ENCODE measurements at regions not wholly inside any gene's neighbourhood (a gene's known extent, or its start where the extent isn't known, plus 50 kb on each side); places are given as distances from the start of the nearest gene placed in this dataset.
"Not testable (repeated sequence)": the region's sequence is repeated elsewhere in the genome, so short reads cannot be mapped to it uniquely, and the experiment has no call there.

DNA sequence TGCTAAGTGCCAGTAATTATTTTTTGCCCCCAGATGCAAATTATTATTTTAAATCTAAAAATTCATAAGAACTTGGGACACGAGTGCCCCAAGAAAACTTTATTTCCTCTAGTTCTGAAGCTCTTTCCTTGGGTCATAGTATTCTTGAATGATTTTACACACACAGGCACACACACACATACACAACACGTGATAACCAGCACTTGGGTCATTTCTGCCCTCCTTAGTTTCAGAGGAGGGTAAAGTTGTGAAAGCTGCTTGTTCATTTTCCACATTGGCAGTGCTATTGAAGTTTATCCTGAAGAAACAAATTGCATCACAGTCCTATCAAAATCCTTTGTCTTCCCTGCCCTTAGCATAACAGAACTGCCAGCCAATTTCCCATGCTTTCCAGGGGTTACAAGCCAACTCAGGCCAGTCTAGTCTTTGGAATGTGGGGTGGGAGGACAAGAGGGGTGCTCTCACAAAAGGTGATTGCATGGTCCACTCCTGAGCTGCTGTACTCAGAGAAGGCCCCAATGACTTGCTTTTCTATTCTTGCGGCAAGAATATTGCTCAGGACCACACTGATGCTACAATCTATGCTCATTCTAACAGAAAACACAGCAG lies 98.5 kb upstream of the POGK start:
- no peak overlapping the region for H3K27ac ChIP-seq
- H3K4me1 ChIP-seq: no peaks in the 10 kb centered on the region
- no peak for DNase-seq
- H3K9me3 ChIP-seq: peaks cover 0 to 9% (median 3%) of the 10 kb centered on the region in 4 donors
- H3K27me3 ChIP-seq: no peaks in the 10 kb centered on the region
- ATAC-seq (ENCODE audit: low FRiP score in 2 of 2): no peak
- H3K36me3 ChIP-seq: no peaks in the 10 kb centered on the region
- TF ChIP-seq, protein P1, sequence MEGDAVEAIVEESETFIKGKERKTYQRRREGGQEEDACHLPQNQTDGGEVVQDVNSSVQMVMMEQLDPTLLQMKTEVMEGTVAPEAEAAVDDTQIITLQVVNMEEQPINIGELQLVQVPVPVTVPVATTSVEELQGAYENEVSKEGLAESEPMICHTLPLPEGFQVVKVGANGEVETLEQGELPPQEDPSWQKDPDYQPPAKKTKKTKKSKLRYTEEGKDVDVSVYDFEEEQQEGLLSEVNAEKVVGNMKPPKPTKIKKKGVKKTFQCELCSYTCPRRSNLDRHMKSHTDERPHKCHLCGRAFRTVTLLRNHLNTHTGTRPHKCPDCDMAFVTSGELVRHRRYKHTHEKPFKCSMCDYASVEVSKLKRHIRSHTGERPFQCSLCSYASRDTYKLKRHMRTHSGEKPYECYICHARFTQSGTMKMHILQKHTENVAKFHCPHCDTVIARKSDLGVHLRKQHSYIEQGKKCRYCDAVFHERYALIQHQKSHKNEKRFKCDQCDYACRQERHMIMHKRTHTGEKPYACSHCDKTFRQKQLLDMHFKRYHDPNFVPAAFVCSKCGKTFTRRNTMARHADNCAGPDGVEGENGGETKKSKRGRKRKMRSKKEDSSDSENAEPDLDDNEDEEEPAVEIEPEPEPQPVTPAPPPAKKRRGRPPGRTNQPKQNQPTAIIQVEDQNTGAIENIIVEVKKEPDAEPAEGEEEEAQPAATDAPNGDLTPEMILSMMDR (IDR thresholded peaks at IDR 0.05): no peak
- TF ChIP-seq EP300 (IDR thresholded peaks at IDR 0.05) (no peak), POLR2A (IDR thresholded peaks at IDR 0.05) (no peak), POLR2AphosphoS5 (IDR thresholded peaks at IDR 0.05) (no peak)
- H3K4me3 ChIP-seq: no peak overlapping the region
- 76 to 84% methylated on average over 3 of the region's 3 CpGs for WGBS, 2 donors

DNA sequence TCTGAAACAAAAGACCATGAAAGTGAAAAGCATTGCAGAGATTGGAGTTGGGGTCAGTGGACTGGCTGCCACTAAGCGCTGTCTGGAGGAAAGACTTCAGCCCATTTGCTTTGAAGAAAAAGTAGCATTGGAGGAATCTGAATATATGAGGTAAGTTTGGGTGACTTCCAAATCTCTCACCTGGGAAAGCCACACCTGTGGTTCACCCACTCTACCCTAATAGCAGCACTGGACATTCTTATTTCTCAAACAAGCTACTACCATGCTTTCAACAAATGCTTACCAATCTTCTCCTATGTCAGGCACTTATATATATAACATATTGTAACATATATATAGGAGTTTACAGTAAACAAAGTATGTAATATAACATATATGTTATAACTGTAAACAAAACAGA lies 76.0 kb upstream of the POGK start:
- 93 to 94% methylated on average over 1 of the region's 1 CpG for WGBS, 2 donors
- no peak overlapping the region for H3K27ac ChIP-seq
- H3K4me3 ChIP-seq: no peak overlapping the region
- ATAC-seq (ENCODE audit: low FRiP score in 2 of 2): no peak
- H3K36me3 ChIP-seq: no peaks in the 10 kb centered on the region
- H3K4me1 ChIP-seq: no peaks in the 10 kb centered on the region
- TF ChIP-seq POLR2AphosphoS5 (IDR thresholded peaks at IDR 0.05) (no peak), EP300 (IDR thresholded peaks at IDR 0.05) (no peak), POLR2A (IDR thresholded peaks at IDR 0.05) (no peak)
- TF ChIP-seq, protein P1 (IDR thresholded peaks at IDR 0.05): no peak
- H3K9me3 ChIP-seq: no peaks in the 10 kb centered on the region
- no peaks in the 10 kb centered on the region for H3K27me3 ChIP-seq
- DNase-seq: no peak

DNA sequence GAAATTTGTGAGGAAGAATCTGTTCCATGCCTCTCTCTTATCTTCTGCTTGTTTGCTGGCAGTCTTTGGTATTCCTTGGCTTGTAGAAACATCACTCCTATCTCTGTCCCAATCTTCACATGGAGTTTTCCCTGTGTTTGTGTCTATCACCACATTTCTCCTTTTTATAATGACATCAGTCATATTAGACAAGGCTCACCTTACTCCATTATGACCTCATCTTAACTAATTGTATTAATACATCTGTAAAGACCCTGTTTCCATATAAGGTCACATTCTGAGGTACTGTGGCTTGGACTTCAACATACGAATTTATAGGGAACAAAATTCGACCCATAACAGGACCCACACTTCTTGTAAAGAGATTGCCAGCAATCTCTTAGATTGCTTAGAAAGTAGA lies 72.3 kb upstream of the POGK start:
- Histone ChIP-seq H3K4me1 (no peaks in the 10 kb centered on the region), H3K36me3 (no peaks in the 10 kb centered on the region), H3K4me3 (no peak overlapping the region), H3K9me3 (peaks cover 0 to 12% (median 5%) of the 10 kb centered on the region in 4 donors), H3K27me3 (no peaks in the 10 kb centered on the region), H3K27ac (no peak overlapping the region)
- DNase-seq (no peak), ATAC-seq (ENCODE audit: low FRiP score in 2 of 2) (no peak)
- WGBS, 2 donors: 69 to 77% methylated on average over 2 of the region's 2 CpGs
- TF ChIP-seq POLR2AphosphoS5 (IDR thresholded peaks at IDR 0.05) (no peak), POLR2A (IDR thresholded peaks at IDR 0.05) (no peak), EP300 (IDR thresholded peaks at IDR 0.05) (no peak)
- TF ChIP-seq, protein P1 (IDR thresholded peaks at IDR 0.05): no peak

DNA sequence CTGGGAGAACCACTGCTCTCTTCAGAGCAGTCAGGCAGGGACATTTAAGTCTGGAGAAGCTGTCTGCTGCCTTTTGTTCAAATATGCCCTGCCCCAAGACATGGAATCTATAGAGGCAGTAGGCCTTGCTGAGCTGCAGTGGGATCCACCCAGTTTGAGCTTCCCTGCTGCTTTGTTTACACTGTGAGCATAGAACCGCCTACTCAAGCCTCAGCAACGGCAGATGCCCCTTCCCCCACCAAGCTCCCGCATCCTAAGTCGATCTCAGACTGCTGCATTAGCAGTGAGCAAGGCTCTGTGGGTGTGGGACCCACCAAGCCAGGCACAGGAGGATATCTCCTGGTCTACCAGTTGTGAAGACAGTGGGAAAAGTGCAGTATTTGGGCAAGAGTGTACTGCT lies 54.6 kb upstream of the POGK start:
- H3K4me1 ChIP-seq; H3K27me3 ChIP-seq; H3K36me3 ChIP-seq; H3K27ac ChIP-seq; DNase-seq; H3K9me3 ChIP-seq; ATAC-seq (ENCODE audit: low FRiP score in 2 of 2); H3K4me3 ChIP-seq: not testable (repeated sequence)
- 34 to 43% methylated on average over 4 of the region's 4 CpGs for WGBS, 2 donors

DNA sequence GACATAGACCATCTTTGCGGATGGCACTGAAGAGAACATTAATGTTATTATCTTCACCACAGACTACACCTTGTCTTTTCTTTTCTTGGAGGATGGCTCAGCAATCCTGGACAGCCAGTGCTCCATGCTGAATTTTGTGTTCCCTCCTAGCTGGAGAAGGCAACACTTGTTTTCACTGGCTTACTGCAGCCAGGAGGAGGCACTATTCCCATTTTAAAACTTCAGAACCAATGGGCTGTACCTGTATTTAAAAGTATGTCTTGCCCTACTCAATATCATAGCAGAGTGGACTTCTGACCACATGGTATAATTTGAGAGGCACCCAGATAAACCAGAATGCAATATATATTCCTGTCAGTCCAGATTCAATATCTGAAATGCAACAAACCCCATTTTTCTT lies 53.3 kb upstream of the POGK start:
- no peaks in the 10 kb centered on the region for H3K27me3 ChIP-seq
- no peaks in the 10 kb centered on the region for H3K4me1 ChIP-seq
- no peak for DNase-seq
- TF ChIP-seq, protein P1 (IDR thresholded peaks at IDR 0.05): peak in 2 of 6 experiments; percentile 13 to 28
- TF ChIP-seq EP300 (IDR thresholded peaks at IDR 0.05): no peak
- TF ChIP-seq POLR2A (IDR thresholded peaks at IDR 0.05): no peak
- no peak for TF ChIP-seq POLR2AphosphoS5 (IDR thresholded peaks at IDR 0.05)
- H3K36me3 ChIP-seq: no peaks in the 10 kb centered on the region
- no peaks in the 10 kb centered on the region for H3K9me3 ChIP-seq
- ATAC-seq (ENCODE audit: low FRiP score in 2 of 2): no peak
- H3K4me3 ChIP-seq: no peak overlapping the region
- H3K27ac ChIP-seq: no peak overlapping the region
- 100% methylated on average over 1 of the region's 1 CpG for WGBS, 2 donors
